ENCODE measurements at regions not wholly inside any gene's neighbourhood (a gene's known extent, or its start where the extent isn't known, plus 50 kb on each side); places are given as distances from the start of the nearest gene placed in this dataset.

DNA sequence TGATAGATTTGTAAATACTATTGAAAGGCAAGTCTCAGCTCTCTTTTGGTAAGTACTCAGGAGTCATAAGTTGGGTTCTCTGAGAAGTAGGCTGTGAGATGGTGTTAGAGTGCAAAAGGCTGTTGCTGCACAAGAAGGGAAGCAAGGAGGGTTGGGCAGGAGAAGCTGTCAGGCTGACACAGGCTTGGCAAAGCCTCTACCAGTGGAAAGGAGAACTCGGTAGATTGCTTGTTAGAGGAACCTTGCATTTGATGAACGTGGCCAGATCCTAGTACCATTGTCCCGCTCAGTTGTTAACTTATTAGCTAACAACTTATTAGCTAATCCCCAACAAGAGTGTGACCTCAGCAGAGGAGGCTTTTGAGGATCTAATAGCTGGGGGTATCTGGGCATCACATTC lies 449.3 kb upstream of the BOD1L1 start:
- H3K79me2 ChIP-seq (ENCODE audit: low read depth), result no peaks in the 10 kb centered on the region
- H3K27ac ChIP-seq, result no peak overlapping the region
- H3K9me2 ChIP-seq (ENCODE audit: insufficient read depth), result no peaks in the 10 kb centered on the region
- intact Hi-C loops (cut with micrococcal nuclease; ENCODE audit: unreplicated experiment), result no loop called here
- peaks cover 5% of the 10 kb centered on the region; the same call in 1 of the 2 replicates for H3K9me3 ChIP-seq (ENCODE audit: insufficient read depth, low read depth)
- no peaks in the 10 kb centered on the region for H3K36me3 ChIP-seq (ENCODE audit: low read depth)
- no peak overlapping the region for H3K4me2 ChIP-seq
- ChIA-PET CTCF (no interaction called here), POLR2A (ENCODE audit: unreplicated experiment) (no interaction called here)
- no peaks in the 10 kb centered on the region for H3K27me3 ChIP-seq (ENCODE audit: insufficient read depth, low read depth)
- no peaks in the 10 kb centered on the region for H4K20me1 ChIP-seq (ENCODE audit: insufficient read depth)
- no TSS peak for BruUV-seq (replicated peaks)
- no peak for DNase-seq
- H3K4me1 ChIP-seq (replicated peaks; ENCODE audit: insufficient read depth), result no peaks in the 10 kb centered on the region
- TF ChIP-seq, protein P1, sequence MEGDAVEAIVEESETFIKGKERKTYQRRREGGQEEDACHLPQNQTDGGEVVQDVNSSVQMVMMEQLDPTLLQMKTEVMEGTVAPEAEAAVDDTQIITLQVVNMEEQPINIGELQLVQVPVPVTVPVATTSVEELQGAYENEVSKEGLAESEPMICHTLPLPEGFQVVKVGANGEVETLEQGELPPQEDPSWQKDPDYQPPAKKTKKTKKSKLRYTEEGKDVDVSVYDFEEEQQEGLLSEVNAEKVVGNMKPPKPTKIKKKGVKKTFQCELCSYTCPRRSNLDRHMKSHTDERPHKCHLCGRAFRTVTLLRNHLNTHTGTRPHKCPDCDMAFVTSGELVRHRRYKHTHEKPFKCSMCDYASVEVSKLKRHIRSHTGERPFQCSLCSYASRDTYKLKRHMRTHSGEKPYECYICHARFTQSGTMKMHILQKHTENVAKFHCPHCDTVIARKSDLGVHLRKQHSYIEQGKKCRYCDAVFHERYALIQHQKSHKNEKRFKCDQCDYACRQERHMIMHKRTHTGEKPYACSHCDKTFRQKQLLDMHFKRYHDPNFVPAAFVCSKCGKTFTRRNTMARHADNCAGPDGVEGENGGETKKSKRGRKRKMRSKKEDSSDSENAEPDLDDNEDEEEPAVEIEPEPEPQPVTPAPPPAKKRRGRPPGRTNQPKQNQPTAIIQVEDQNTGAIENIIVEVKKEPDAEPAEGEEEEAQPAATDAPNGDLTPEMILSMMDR (conservative IDR thresholded peaks at IDR 0.05), result no peak
- TF ChIP-seq EZH2 (IDR thresholded peaks at IDR 0.05; ENCODE audit: low read depth), result no peak
- no peaks in the 10 kb centered on the region for H3F3A ChIP-seq (ENCODE audit: insufficient read depth, low read depth)
- no peak overlapping the region for H3K4me3 ChIP-seq
- H2AFZ ChIP-seq, result no peak overlapping the region

DNA sequence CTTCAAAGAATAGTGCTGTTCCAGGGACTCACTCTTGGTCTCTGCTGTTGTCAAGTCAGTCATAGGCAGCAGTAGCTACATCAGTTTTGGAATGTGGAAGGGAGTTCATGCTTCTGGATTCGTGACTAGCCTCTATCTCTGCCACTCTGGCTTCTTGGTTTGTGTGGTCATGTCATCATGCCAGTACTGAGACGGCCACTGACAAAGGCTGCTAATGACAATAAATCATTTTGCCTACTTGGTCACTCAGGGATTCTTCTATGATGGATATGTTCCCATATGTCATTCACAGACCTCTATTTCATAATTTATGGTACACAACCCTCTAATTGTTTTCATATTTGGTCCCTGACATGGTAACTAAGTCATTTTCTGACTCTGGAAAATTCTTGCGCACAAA lies 450.8 kb upstream of the BOD1L1 start:
- ChIA-PET CTCF (no interaction called here), POLR2A (ENCODE audit: unreplicated experiment) (no interaction called here)
- H3K36me3 ChIP-seq (ENCODE audit: low read depth), result no peaks in the 10 kb centered on the region
- no peak overlapping the region for H2AFZ ChIP-seq
- TF ChIP-seq, protein P1 (conservative IDR thresholded peaks at IDR 0.05), result no peak
- TF ChIP-seq EZH2 (IDR thresholded peaks at IDR 0.05; ENCODE audit: low read depth), result no peak
- H3K79me2 ChIP-seq (ENCODE audit: low read depth), result no peaks in the 10 kb centered on the region
- no peaks in the 10 kb centered on the region for H3K4me1 ChIP-seq (replicated peaks; ENCODE audit: insufficient read depth)
- H3K4me3 ChIP-seq, result no peak overlapping the region
- no peaks in the 10 kb centered on the region for H3K27me3 ChIP-seq (ENCODE audit: insufficient read depth, low read depth)
- BruUV-seq (replicated peaks), result no TSS peak
- no peak overlapping the region for H3K27ac ChIP-seq
- H3K9me2 ChIP-seq (ENCODE audit: insufficient read depth), result no peaks in the 10 kb centered on the region
- H3F3A ChIP-seq (ENCODE audit: insufficient read depth, low read depth), result no peaks in the 10 kb centered on the region
- H3K4me2 ChIP-seq, result no peak overlapping the region
- DNase-seq, result no peak
- intact Hi-C loops (cut with micrococcal nuclease; ENCODE audit: unreplicated experiment), result no loop called here
- H3K9me3 ChIP-seq (ENCODE audit: insufficient read depth, low read depth), result peaks cover 1% of the 10 kb centered on the region; the same call in 1 of the 2 replicates
- H4K20me1 ChIP-seq (ENCODE audit: insufficient read depth), result no peaks in the 10 kb centered on the region

DNA sequence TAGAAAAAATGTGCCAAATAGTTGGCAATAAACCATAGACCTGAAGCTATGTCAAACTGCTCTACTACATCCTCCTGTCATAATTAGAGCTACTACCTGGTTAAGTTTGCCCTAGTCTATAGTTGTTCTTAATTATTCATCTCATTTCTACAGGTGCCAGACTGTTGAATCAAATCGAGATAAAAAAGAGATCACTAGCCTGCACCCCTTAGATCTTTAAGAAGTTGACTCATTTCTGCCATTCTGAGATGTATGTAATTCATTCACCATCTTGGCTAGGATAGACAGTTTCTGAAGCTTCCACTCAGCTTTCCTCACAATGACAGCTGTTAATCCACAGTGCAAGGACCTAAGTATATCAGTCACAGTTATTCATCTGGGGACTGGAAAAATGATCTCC lies 452.1 kb upstream of the BOD1L1 start:
- Histone ChIP-seq H3K27me3 (ENCODE audit: insufficient read depth, low read depth) (no peaks in the 10 kb centered on the region), H3K27ac (no peak overlapping the region), H3K4me2 (no peak overlapping the region), H3K4me3 (no peak overlapping the region), H3K4me1 (replicated peaks; ENCODE audit: insufficient read depth) (no peaks in the 10 kb centered on the region), H2AFZ (no peak overlapping the region), H3F3A (ENCODE audit: insufficient read depth, low read depth) (no peaks in the 10 kb centered on the region), H3K9me2 (ENCODE audit: insufficient read depth) (no peaks in the 10 kb centered on the region), H3K79me2 (ENCODE audit: low read depth) (no peaks in the 10 kb centered on the region), H3K9me3 (ENCODE audit: insufficient read depth, low read depth) (no peaks in the 10 kb centered on the region), H4K20me1 (ENCODE audit: insufficient read depth) (no peaks in the 10 kb centered on the region), H3K36me3 (ENCODE audit: low read depth) (no peaks in the 10 kb centered on the region)
- DNase-seq, result no peak
- CTCF ChIA-PET, result no interaction called here
- BruUV-seq (replicated peaks), result no TSS peak
- intact Hi-C loops (cut with micrococcal nuclease; ENCODE audit: unreplicated experiment), result no loop called here
- POLR2A ChIA-PET (ENCODE audit: unreplicated experiment), result no interaction called here
- no peak for TF ChIP-seq EZH2 (IDR thresholded peaks at IDR 0.05; ENCODE audit: low read depth)
- TF ChIP-seq, protein P1 (conservative IDR thresholded peaks at IDR 0.05), result no peak
